ENCODE measurements at regions not wholly inside any gene's neighbourhood (a gene's known extent, or its start where the extent isn't known, plus 50 kb on each side); places are given as distances from the start of the nearest gene placed in this dataset.

GRCh38 chr7:28312948-28313347 lies 99.4 kb upstream of the CREB5 start:
- no peak for TF ChIP-seq EZH2 (IDR thresholded peaks at IDR 0.05; ENCODE audit: low read length)
- no peak for TF ChIP-seq CTCF (optimal IDR thresholded peaks at IDR 0.05 in 1 of 3, IDR thresholded peaks at IDR 0.05 in 1 of 3, conservative IDR thresholded peaks at IDR 0.05 in 1 of 3; ENCODE audit: extremely low read depth in 1 of 3, insufficient read depth in 2 of 3, low read length in 3 of 3)

Data from keratinocyte (primary cell).